ENCODE measurements at regions not wholly inside any gene's neighbourhood (a gene's known extent, or its start where the extent isn't known, plus 50 kb on each side); places are given as distances from the start of the nearest gene placed in this dataset.

GRCh38 chr21:39114871-39115575 lies 68.2 kb downstream of the PSMG1 start:
- no peak for FAIRE-seq
- CTCF ChIA-PET = interaction anchor here (1.4 kb wide), 1 partner anchor 11 kb away, joined by 5 read pairs; no protein-coding TSS in a partner anchor

More at GRCh38 chr21:39114871-39115575, 68.2 kb downstream of the PSMG1 start:
- Histone ChIP-seq H3K4me1 (ENCODE audit: control insufficient read depth, extremely low read depth, insufficient read depth, low read length) (no peaks in the 10 kb centered on the region), H3K9me1 (replicated peaks; ENCODE audit: control insufficient read depth, extremely low read depth, insufficient read depth, low read length) (no peaks in the 10 kb centered on the region), H4K20me1 (replicated peaks; ENCODE audit: control insufficient read depth, extremely low read depth, insufficient read depth, low read length) (no peaks in the 10 kb centered on the region), H3K4me2 (ENCODE audit: insufficient read depth, low read length) (no peak overlapping the region), H3K27me3 (ENCODE audit: control insufficient read depth in 2 of 2, insufficient read depth in 2 of 2, low read length in 2 of 2) (no peaks in the 10 kb centered on the region), H3K9me3 (replicated peaks; ENCODE audit: control insufficient read depth, insufficient read depth, low read length) (no peaks in the 10 kb centered on the region), H3K36me3 (ENCODE audit: control insufficient read depth in 2 of 2, extremely low read depth in 1 of 2, insufficient read depth in 2 of 2, low read length in 2 of 2) (no peaks in the 10 kb centered on the region), H2AFZ (ENCODE audit: low read depth, low read length) (no peak overlapping the region), H3K27ac (ENCODE audit: insufficient read depth, low read depth, low read length) (no peak overlapping the region), H3K9ac (replicated peaks; ENCODE audit: extremely low read depth, insufficient read depth, low read length) (no peak overlapping the region), H3K4me3 (replicated peaks in 1 of 3; ENCODE audit: insufficient read depth in 1 of 3, low read depth in 1 of 3, low read length in 3 of 3) (no peak overlapping the region), H3K79me2 (ENCODE audit: control insufficient read depth, insufficient read depth, low read length) (no peaks in the 10 kb centered on the region)
- BruUV-seq (replicated peaks) = no TSS peak
- TF ChIP-seq GATA2 (IDR thresholded peaks at IDR 0.05; ENCODE audit: insufficient read depth, insufficient read length, low read depth, low read length) (no peak), JUN (IDR thresholded peaks at IDR 0.05; ENCODE audit: borderline replicate concordance, insufficient read depth, insufficient read length, low read depth) (no peak), MAX (IDR thresholded peaks at IDR 0.05; ENCODE audit: insufficient read depth, insufficient read length) (no peak), MYC (IDR thresholded peaks at IDR 0.05; ENCODE audit: low read depth, low read length) (no peak), CTCF (IDR thresholded peaks at IDR 0.05; ENCODE audit: extremely low read depth in 1 of 2, insufficient read depth in 1 of 2, low read depth in 1 of 2, low read length in 2 of 2) (no peak), EZH2 (IDR thresholded peaks at IDR 0.05; ENCODE audit: borderline replicate concordance, low read depth, low read length, severe bottlenecking) (no peak), POLR2A (IDR thresholded peaks at IDR 0.05; ENCODE audit: low read depth, low read length) (no peak), POLR2AphosphoS5 (IDR thresholded peaks at IDR 0.05; ENCODE audit: insufficient read depth, low read depth, low read length) (no peak), FOS (IDR thresholded peaks at IDR 0.05; ENCODE audit: borderline replicate concordance, insufficient read depth, low read length) (no peak)
- POLR2A ChIA-PET = no interaction called here
- DNase-seq (ENCODE audit: low read depth, low spot score) = no peak
- intact Hi-C loops (cut with micrococcal nuclease) = no loop called here
- dilution Hi-C loops (cut with MboI; ENCODE audit: extremely low pct_ligation_motif_present, low sequenced_read_pairs) = no loop called here

All from endothelial cell of umbilical vein (primary cell).